SU-DHL-6 (cell line): ENCODE measurements at regions not wholly inside any gene's neighbourhood (a gene's known extent, or its start where the extent isn't known, plus 50 kb on each side); places are given as distances from the start of the nearest gene placed in this dataset.

Experiments used
- EZH2phosphoT487 ChIP-seq: fragments of 200-600 bp; sonication (generic), shearing (Covaris generic); conservative IDR thresholded peaks from 2 replicates; pipeline ENCODE4 v1.6.1; 2018; ENCODE audit warnings: mild to moderate bottlenecking, antibody characterized with exemption, low read length, moderate library complexity, mixed read lengths
- TF ChIP-seq, protein P1 (sequence below): fragments of 200-600 bp; sonication (generic); IDR thresholded peaks from one replicate; pipeline ENCODE4 v1.5.1; 2017; ENCODE audit warnings: antibody characterized with exemption, mild to moderate bottlenecking, low read length, moderate library complexity; ENCODE audit not compliant: insufficient read depth, poor library complexity, severe bottlenecking

DNA sequence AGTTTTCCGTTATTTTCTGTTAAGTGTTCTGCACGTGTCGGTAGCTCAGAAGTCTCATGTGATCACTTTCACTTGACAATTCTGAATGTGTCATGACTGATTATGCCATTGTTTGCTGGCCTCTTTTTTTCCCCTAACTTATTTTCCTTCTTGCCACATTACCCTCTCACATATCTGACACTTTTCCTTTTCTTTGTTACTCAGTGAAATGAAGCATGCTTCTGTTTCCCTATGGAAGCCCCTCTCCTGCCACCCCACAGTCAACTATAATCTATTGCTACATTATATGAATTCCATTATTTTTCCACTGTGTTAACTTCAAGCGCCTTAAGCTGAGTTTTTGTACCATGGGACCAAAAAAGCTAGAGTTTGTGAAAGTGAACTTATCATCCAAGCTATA is 531.6 kb upstream of the HS3ST5 start:
- TF ChIP-seq, protein P1, sequence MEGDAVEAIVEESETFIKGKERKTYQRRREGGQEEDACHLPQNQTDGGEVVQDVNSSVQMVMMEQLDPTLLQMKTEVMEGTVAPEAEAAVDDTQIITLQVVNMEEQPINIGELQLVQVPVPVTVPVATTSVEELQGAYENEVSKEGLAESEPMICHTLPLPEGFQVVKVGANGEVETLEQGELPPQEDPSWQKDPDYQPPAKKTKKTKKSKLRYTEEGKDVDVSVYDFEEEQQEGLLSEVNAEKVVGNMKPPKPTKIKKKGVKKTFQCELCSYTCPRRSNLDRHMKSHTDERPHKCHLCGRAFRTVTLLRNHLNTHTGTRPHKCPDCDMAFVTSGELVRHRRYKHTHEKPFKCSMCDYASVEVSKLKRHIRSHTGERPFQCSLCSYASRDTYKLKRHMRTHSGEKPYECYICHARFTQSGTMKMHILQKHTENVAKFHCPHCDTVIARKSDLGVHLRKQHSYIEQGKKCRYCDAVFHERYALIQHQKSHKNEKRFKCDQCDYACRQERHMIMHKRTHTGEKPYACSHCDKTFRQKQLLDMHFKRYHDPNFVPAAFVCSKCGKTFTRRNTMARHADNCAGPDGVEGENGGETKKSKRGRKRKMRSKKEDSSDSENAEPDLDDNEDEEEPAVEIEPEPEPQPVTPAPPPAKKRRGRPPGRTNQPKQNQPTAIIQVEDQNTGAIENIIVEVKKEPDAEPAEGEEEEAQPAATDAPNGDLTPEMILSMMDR, result no peak
- TF ChIP-seq EZH2phosphoT487, result no peak
